ENCODE measurements at regions not wholly inside any gene's neighbourhood (a gene's known extent, or its start where the extent isn't known, plus 50 kb on each side); places are given as distances from the start of the nearest gene placed in this dataset.
A peak's percentile ranks its signal among the peaks of the same experiment; 100 is the strongest.

GRCh38 chr18:47748093-47748796, 182.2 kb downstream of the SMAD2 start:
- no peak for FAIRE-seq
- Histone ChIP-seq H3K27ac (ENCODE audit: low read depth, low read length) (no peak overlapping the region), H3K9me3 (ENCODE audit: insufficient read depth, low read depth, low read length) (no peaks in the 10 kb centered on the region), H3K4me2 (ENCODE audit: low read length) (peak overlapping the region; percentile 84), H2AFZ (ENCODE audit: low read depth, low read length) (no peak overlapping the region), H3K79me2 (ENCODE audit: insufficient read depth, low read length) (no peaks in the 10 kb centered on the region), H4K20me1 (ENCODE audit: insufficient read depth, low read length) (no peaks in the 10 kb centered on the region), H3K27me3 (ENCODE audit: insufficient read depth, low read length) (peaks cover 6% of the 10 kb centered on the region), H3K4me3 (ENCODE audit: insufficient read depth, low read depth, low read length) (no peak overlapping the region), H3K36me3 (ENCODE audit: insufficient read depth, low read length) (no peaks in the 10 kb centered on the region), H3K4me1 (ENCODE audit: insufficient read depth, low read length) (no peaks in the 10 kb centered on the region), H3K9ac (ENCODE audit: low read length) (no peak overlapping the region)
- no peaks in the 10 kb centered on the region for H3K36me3 Mint-ChIP-seq (ENCODE audit: low read depth, unreplicated experiment)
- TF ChIP-seq CTCF (IDR thresholded peaks at IDR 0.05; ENCODE audit: insufficient read depth, low read depth, low read length) (no peak), EZH2 (IDR thresholded peaks at IDR 0.05; ENCODE audit: insufficient read depth, low read length) (no peak)
- no peak overlapping the region for H3K27ac Mint-ChIP-seq (ENCODE audit: unreplicated experiment)
- H3K9me3 Mint-ChIP-seq (ENCODE audit: unreplicated experiment): no peaks in the 10 kb centered on the region
- DNase-seq (ENCODE audit: low read depth): no peak
- H3K4me3 Mint-ChIP-seq (ENCODE audit: unreplicated experiment): no peak overlapping the region
- peaks cover 53% of the 10 kb centered on the region for H3K27me3 Mint-ChIP-seq (ENCODE audit: low read depth, unreplicated experiment)
- no peaks in the 10 kb centered on the region for H3K4me1 Mint-ChIP-seq (ENCODE audit: low read depth, unreplicated experiment)

GRCh38 chr18:47747260-47747795, 183.1 kb downstream of the SMAD2 start:
- Histone ChIP-seq H3K9me3 (ENCODE audit: insufficient read depth, low read depth, low read length) (no peaks in the 10 kb centered on the region), H3K4me2 (ENCODE audit: low read length) (no peak overlapping the region), H3K36me3 (ENCODE audit: insufficient read depth, low read length) (no peaks in the 10 kb centered on the region), H2AFZ (ENCODE audit: low read depth, low read length) (no peak overlapping the region), H3K4me1 (ENCODE audit: insufficient read depth, low read length) (no peaks in the 10 kb centered on the region), H3K79me2 (ENCODE audit: insufficient read depth, low read length) (no peaks in the 10 kb centered on the region), H3K9ac (ENCODE audit: low read length) (no peak overlapping the region), H4K20me1 (ENCODE audit: insufficient read depth, low read length) (no peaks in the 10 kb centered on the region), H3K27me3 (ENCODE audit: insufficient read depth, low read length) (peaks cover 7% of the 10 kb centered on the region), H3K27ac (ENCODE audit: low read depth, low read length) (no peak overlapping the region), H3K4me3 (ENCODE audit: insufficient read depth, low read depth, low read length) (no peak overlapping the region)
- Mint-ChIP-seq H3K4me3 (ENCODE audit: unreplicated experiment) (no peak overlapping the region), H3K4me1 (ENCODE audit: low read depth, unreplicated experiment) (no peaks in the 10 kb centered on the region), H3K36me3 (ENCODE audit: low read depth, unreplicated experiment) (no peaks in the 10 kb centered on the region), H3K9me3 (ENCODE audit: unreplicated experiment) (no peaks in the 10 kb centered on the region), H3K27me3 (ENCODE audit: low read depth, unreplicated experiment) (peaks cover 49% of the 10 kb centered on the region), H3K27ac (ENCODE audit: unreplicated experiment) (no peak overlapping the region)
- FAIRE-seq (no peak), DNase-seq (ENCODE audit: low read depth) (no peak)
- TF ChIP-seq EZH2 (IDR thresholded peaks at IDR 0.05; ENCODE audit: insufficient read depth, low read length) (no peak), CTCF (IDR thresholded peaks at IDR 0.05; ENCODE audit: insufficient read depth, low read depth, low read length) (no peak)

- TF ChIP-seq EZH2 (IDR thresholded peaks at IDR 0.05; ENCODE audit: insufficient read depth, low read length) (no peak), CTCF (IDR thresholded peaks at IDR 0.05; ENCODE audit: insufficient read depth, low read depth, low read length) (no peak)
Measured at GRCh38 chr18:47746615-47747014, 183.8 kb downstream of the SMAD2 start.

More at GRCh38 chr18:47746615-47747014, 183.8 kb downstream of the SMAD2 start:
- H3K4me1 ChIP-seq (ENCODE audit: insufficient read depth, low read length): no peaks in the 10 kb centered on the region
- no peaks in the 10 kb centered on the region for H4K20me1 ChIP-seq (ENCODE audit: insufficient read depth, low read length)
- no peak overlapping the region for H3K4me2 ChIP-seq (ENCODE audit: low read length)
- H3K9me3 Mint-ChIP-seq (ENCODE audit: unreplicated experiment): no peaks in the 10 kb centered on the region
- H3K27me3 Mint-ChIP-seq (ENCODE audit: low read depth, unreplicated experiment): peaks cover 44% of the 10 kb centered on the region
- H3K4me3 ChIP-seq (ENCODE audit: insufficient read depth, low read depth, low read length): no peak overlapping the region
- no peaks in the 10 kb centered on the region for H3K36me3 ChIP-seq (ENCODE audit: insufficient read depth, low read length)
- no peak overlapping the region for H3K27ac ChIP-seq (ENCODE audit: low read depth, low read length)
- H3K4me3 Mint-ChIP-seq (ENCODE audit: unreplicated experiment): no peak overlapping the region
- no peak overlapping the region for H2AFZ ChIP-seq (ENCODE audit: low read depth, low read length)
- peaks cover 9% of the 10 kb centered on the region for H3K27me3 ChIP-seq (ENCODE audit: insufficient read depth, low read length)
- H3K36me3 Mint-ChIP-seq (ENCODE audit: low read depth, unreplicated experiment): no peaks in the 10 kb centered on the region
- no peak overlapping the region for H3K9ac ChIP-seq (ENCODE audit: low read length)
- no peak overlapping the region for H3K27ac Mint-ChIP-seq (ENCODE audit: unreplicated experiment)
- no peaks in the 10 kb centered on the region for H3K79me2 ChIP-seq (ENCODE audit: insufficient read depth, low read length)
- H3K4me1 Mint-ChIP-seq (ENCODE audit: low read depth, unreplicated experiment): no peaks in the 10 kb centered on the region
- no peak for DNase-seq (ENCODE audit: low read depth)
- no peaks in the 10 kb centered on the region for H3K9me3 ChIP-seq (ENCODE audit: insufficient read depth, low read depth, low read length)
- no peak for FAIRE-seq

All from astrocyte (in vitro differentiated cells and primary cell).